DND-41 (cell line): ENCODE measurements at regions not wholly inside any gene's neighbourhood (a gene's known extent, or its start where the extent isn't known, plus 50 kb on each side); places are given as distances from the start of the nearest gene placed in this dataset.

ENCODE experiments used
- ATAC-seq: fragments of 200-7000 bp; cut with Tn5 transposase; 3 replicates; pipeline ENCODE4 v1.9.1; 2021; ENCODE audit warnings: low read depth; ENCODE audit not compliant: insufficient read depth
- DNase-seq: peaks from one replicate; pipeline ENCODE4 v3.0.0-alpha.2; 2020
- H2AFZ ChIP-seq: 2 replicates; pipeline ENCODE4 v1.6.0; 2012; ENCODE audit warnings: low read depth, low read length
- H3K27ac ChIP-seq: 2 replicates; pipeline ENCODE4 v1.5.1; 2012; ENCODE audit warnings: low read length, inconsistent platforms
- H3K27me3 ChIP-seq: fragments of 200-600 bp; sonication (generic); 2 replicates; pipeline ENCODE4 v1.6.0; 2012; ENCODE audit warnings: low read length, mild to moderate bottlenecking, inconsistent platforms; ENCODE audit not compliant: insufficient read depth, poor library complexity
- H3K36me3 ChIP-seq: 2 replicates; pipeline ENCODE4 v1.5.1; 2012; ENCODE audit warnings: low read length, inconsistent platforms; ENCODE audit not compliant: insufficient read depth
- H3K4me1 ChIP-seq: 2 replicates; pipeline ENCODE4 v1.5.1; 2012; ENCODE audit warnings: mild to moderate bottlenecking, low read length; ENCODE audit not compliant: insufficient read depth
- H3K4me2 ChIP-seq: 2 replicates; pipeline ENCODE4 v1.6.0; 2012; ENCODE audit warnings: mild to moderate bottlenecking, moderate library complexity, low read length, inconsistent platforms; ENCODE audit not compliant: insufficient read depth
- H3K4me3 ChIP-seq, 2 experiments: fragments of 200-600 bp in 1 of 2; shearing (Covaris generic) in 1 of 2; 2 replicates each; pipeline ENCODE4 v1.5.1; 2012 to 2016; ENCODE audit warnings: inconsistent platforms in 2 of 2, low read length in 2 of 2, mild to moderate bottlenecking in 2 of 2, low read depth in 1 of 2, moderate library complexity in 1 of 2
- H3K79me2 ChIP-seq: 2 replicates; pipeline ENCODE4 v1.6.0; 2012; ENCODE audit warnings: low read length, inconsistent platforms; ENCODE audit not compliant: insufficient read depth
- H3K9ac ChIP-seq: 2 replicates; pipeline ENCODE4 v1.6.0; 2012; ENCODE audit warnings: low read depth, mild to moderate bottlenecking, inconsistent platforms, low read length, moderate library complexity
- H3K9me3 ChIP-seq: 2 replicates; pipeline ENCODE4 v1.5.1; 2012; ENCODE audit warnings: low read length, moderate library complexity, mild to moderate bottlenecking, inconsistent platforms; ENCODE audit not compliant: insufficient read depth, severe bottlenecking
- H4K20me1 ChIP-seq: 2 replicates; pipeline ENCODE4 v1.6.0; 2012; ENCODE audit warnings: low read length; ENCODE audit not compliant: insufficient read depth
- EZH2 ChIP-seq: IDR thresholded peaks from 3 replicates; pipeline ENCODE4 v1.6.1; 2012; ENCODE audit warnings: borderline replicate concordance, low read depth, mild to moderate bottlenecking, moderate library complexity, low read length, inconsistent platforms; ENCODE audit not compliant: severe bottlenecking
- TF ChIP-seq, protein P1 (sequence below): IDR thresholded peaks from 2 replicates; pipeline ENCODE4 v1.5.1; 2012; ENCODE audit warnings: borderline replicate concordance, low read length, moderate library complexity, mild to moderate bottlenecking; ENCODE audit not compliant: poor library complexity, severe bottlenecking; ENCODE audit errors: extremely low read depth

DNA sequence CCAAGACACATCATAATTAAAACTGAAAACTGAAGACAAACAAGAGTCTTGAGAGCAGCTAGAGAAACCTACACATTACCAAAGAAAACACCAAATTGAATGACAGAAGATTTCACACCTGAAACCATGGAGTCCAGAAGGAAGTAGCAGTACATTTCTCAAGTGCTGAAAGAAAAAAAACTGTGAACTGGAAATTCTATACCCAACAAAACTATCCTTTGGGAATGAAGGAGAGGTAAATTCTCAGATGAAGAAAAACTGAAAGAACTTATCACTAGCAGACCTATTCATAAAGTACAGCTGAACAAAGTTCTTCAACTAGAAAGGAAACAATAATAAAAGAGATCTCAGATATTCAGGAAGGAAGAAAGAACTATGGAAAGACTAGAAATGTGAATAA lies 198.7 kb upstream of the ZNF507 start:
- Histone ChIP-seq H4K20me1 (no peaks in the 10 kb centered on the region), H3K27me3 (no peaks in the 10 kb centered on the region)
- DNase-seq = no peak

DNA sequence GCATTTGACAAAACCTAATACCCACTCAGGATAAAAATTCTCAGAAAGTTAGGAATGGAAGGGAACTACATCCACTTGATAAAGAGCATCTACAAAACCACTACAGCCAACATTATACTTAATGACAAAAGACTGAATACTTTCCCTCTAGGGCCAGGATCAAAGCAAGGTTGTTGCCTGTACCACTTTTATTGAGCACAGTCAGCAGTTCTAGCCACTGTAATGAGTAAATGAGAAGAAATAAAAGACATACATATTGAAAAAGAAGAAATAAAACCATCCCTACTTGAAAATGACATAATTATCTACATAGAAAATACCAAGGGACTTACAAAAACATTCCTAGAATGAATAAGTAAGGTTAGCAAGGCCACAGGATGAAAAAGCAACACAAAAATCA lies 194.8 kb upstream of the ZNF507 start:
- no peak overlapping the region for H3K4me3 ChIP-seq
- no peak overlapping the region for H3K9ac ChIP-seq
- H3K9me3 ChIP-seq = peaks cover 14% of the 10 kb centered on the region
- no peaks in the 10 kb centered on the region for H3K4me1 ChIP-seq
- no peak for ATAC-seq
- DNase-seq = no peak
- no peaks in the 10 kb centered on the region for H3K36me3 ChIP-seq
- no peak for TF ChIP-seq EZH2
- TF ChIP-seq, protein P1, sequence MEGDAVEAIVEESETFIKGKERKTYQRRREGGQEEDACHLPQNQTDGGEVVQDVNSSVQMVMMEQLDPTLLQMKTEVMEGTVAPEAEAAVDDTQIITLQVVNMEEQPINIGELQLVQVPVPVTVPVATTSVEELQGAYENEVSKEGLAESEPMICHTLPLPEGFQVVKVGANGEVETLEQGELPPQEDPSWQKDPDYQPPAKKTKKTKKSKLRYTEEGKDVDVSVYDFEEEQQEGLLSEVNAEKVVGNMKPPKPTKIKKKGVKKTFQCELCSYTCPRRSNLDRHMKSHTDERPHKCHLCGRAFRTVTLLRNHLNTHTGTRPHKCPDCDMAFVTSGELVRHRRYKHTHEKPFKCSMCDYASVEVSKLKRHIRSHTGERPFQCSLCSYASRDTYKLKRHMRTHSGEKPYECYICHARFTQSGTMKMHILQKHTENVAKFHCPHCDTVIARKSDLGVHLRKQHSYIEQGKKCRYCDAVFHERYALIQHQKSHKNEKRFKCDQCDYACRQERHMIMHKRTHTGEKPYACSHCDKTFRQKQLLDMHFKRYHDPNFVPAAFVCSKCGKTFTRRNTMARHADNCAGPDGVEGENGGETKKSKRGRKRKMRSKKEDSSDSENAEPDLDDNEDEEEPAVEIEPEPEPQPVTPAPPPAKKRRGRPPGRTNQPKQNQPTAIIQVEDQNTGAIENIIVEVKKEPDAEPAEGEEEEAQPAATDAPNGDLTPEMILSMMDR = no peak
- no peak overlapping the region for H3K27ac ChIP-seq
- H3K27me3 ChIP-seq = peaks cover 3% of the 10 kb centered on the region
- no peaks in the 10 kb centered on the region for H3K79me2 ChIP-seq
- no peaks in the 10 kb centered on the region for H4K20me1 ChIP-seq
- H2AFZ ChIP-seq = no peak overlapping the region
- H3K4me2 ChIP-seq = no peak overlapping the region

More for the DNA sequence above, 198.7 kb upstream of the ZNF507 start:
- TF ChIP-seq EZH2 = no peak
- no peak for ATAC-seq
- Histone ChIP-seq H3K9ac (no peak overlapping the region), H2AFZ (no peak overlapping the region), H3K79me2 (no peaks in the 10 kb centered on the region), H3K27ac (no peak overlapping the region), H3K4me3 (no peak overlapping the region), H3K4me1 (no peaks in the 10 kb centered on the region), H3K4me2 (no peak overlapping the region), H3K36me3 (no peaks in the 10 kb centered on the region), H3K9me3 (peaks cover 16% of the 10 kb centered on the region)

DNA sequence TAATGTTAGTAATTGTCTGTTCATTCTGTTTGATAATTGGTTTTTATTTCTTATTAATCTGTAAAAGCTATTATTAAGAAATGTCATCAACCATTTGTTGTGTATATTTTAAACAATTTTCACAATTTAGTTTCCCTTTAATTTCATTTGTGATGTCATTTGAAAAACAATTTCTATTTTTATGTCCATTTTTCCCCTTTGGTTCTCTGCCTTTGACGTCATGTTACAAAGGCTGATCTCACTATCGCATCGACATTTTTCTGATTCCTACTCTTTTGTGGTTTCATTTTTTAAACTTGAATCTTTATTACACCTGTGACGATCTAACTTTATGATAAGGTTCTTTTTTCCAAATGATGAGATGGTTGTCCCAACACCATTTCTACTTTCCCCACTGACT lies 191.0 kb upstream of the ZNF507 start:
- Histone ChIP-seq H3K36me3 (no peaks in the 10 kb centered on the region), H3K4me2 (no peak overlapping the region), H3K9me3 (no peaks in the 10 kb centered on the region), H3K79me2 (no peaks in the 10 kb centered on the region), H3K4me1 (no peaks in the 10 kb centered on the region), H2AFZ (no peak overlapping the region), H3K27ac (no peak overlapping the region), H3K4me3 (no peak overlapping the region), H4K20me1 (no peaks in the 10 kb centered on the region), H3K9ac (no peak overlapping the region), H3K27me3 (peaks cover 3% of the 10 kb centered on the region)
- ATAC-seq (no peak), DNase-seq (no peak)
- TF ChIP-seq, protein P1 = no peak
- no peak for TF ChIP-seq EZH2

DNA sequence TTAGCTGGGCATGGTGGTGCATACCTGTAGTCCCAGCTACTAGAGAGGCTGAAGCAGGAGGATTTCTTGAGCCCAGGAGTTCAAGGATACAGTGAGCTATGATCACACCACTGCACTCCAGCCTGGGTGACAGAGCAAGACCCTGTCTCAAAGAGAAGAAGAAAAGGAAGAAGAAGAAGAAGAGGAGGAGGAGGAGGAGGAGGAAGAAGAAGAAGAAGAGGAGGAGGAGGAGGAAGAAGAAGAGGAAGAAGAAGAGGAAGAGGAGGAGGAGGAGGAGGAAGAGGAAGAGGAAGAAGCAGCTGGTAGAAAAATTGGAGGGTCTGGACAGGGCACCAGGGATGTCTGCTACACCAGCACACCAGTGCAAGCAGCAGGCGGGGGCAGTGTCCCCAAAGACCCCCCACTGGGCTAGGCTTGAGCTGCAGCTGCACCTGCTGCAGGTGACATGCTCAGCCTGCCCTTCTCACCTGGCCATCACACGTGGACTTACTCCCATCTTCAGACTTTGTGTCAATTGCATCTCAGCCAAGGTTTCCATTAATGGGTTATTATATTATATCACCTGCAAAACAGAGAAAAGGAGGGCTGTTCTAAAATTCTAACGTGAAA lies 180.9 kb upstream of the ZNF507 start:
- H3K27ac ChIP-seq = no peak overlapping the region
- no peak for TF ChIP-seq EZH2
- TF ChIP-seq, protein P1 = no peak
- no peaks in the 10 kb centered on the region for H3K27me3 ChIP-seq
- DNase-seq = no peak
- no peak overlapping the region for H3K9ac ChIP-seq
- no peak overlapping the region for H3K4me3 ChIP-seq
- H4K20me1 ChIP-seq = no peaks in the 10 kb centered on the region
- H3K79me2 ChIP-seq = no peaks in the 10 kb centered on the region
- H2AFZ ChIP-seq = no peak overlapping the region
- H3K4me1 ChIP-seq = no peaks in the 10 kb centered on the region
- H3K9me3 ChIP-seq = no peaks in the 10 kb centered on the region
- no peaks in the 10 kb centered on the region for H3K36me3 ChIP-seq
- H3K4me2 ChIP-seq = no peak overlapping the region
- no peak for ATAC-seq
